ENCODE measurements at regions not wholly inside any gene's neighbourhood (a gene's known extent, or its start where the extent isn't known, plus 50 kb on each side); places are given as distances from the start of the nearest gene placed in this dataset.

DNA sequence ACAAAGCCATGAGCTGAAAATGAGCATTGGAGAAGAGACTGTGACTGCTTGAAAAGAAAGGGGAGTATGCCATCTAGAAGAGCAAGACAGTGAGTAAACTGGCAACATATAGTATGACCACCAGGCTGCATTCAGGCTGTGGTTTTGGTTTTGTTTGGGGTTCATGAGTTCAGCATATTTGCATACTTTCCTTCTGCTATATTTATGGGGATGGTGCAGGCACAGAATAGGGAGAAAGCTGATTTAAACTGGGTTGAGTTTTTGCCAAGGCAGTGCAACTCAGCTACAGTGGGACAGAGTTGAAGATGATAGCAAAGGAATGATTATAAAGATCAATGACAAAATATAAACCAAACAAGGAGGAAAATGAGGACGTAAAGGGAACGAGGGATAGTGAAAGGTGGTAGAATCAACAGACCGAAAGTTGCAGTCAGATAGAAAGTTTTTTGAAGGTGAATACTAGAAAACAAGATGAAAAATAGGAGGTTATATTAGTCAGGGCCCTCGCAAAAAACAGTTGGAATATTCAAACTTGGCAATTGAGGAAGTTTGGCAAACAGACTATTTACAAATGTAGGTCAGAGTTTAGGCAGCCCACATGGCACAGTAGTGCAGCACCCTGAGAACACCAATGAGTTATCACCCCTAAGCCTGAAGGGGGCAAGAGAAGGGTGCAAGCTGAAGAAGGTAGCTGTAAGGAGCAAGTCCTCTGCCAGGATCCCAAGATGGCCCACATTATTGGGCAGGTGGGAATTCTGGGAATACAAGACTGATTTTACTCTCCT, 114.8 kb upstream of the MAP9 start:
- TF ChIP-seq, protein P1, sequence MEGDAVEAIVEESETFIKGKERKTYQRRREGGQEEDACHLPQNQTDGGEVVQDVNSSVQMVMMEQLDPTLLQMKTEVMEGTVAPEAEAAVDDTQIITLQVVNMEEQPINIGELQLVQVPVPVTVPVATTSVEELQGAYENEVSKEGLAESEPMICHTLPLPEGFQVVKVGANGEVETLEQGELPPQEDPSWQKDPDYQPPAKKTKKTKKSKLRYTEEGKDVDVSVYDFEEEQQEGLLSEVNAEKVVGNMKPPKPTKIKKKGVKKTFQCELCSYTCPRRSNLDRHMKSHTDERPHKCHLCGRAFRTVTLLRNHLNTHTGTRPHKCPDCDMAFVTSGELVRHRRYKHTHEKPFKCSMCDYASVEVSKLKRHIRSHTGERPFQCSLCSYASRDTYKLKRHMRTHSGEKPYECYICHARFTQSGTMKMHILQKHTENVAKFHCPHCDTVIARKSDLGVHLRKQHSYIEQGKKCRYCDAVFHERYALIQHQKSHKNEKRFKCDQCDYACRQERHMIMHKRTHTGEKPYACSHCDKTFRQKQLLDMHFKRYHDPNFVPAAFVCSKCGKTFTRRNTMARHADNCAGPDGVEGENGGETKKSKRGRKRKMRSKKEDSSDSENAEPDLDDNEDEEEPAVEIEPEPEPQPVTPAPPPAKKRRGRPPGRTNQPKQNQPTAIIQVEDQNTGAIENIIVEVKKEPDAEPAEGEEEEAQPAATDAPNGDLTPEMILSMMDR (IDR thresholded peaks at IDR 0.05; ENCODE audit: control extremely low read depth in 1 of 3, insufficient read depth in 1 of 3, low read depth in 1 of 3, low read length in 3 of 3): no peak
- TF ChIP-seq RFX5 (IDR thresholded peaks at IDR 0.05; ENCODE audit: borderline replicate concordance, low read depth, low read length) (no peak), TAF1 (IDR thresholded peaks at IDR 0.05; ENCODE audit: low read depth, low read length) (no peak), PHF8 (conservative IDR thresholded peaks at IDR 0.05; ENCODE audit: low read depth, low read length) (no peak), EZH2 (IDR thresholded peaks at IDR 0.05; ENCODE audit: low read depth, low read length, severe bottlenecking) (no peak), JUN (IDR thresholded peaks at IDR 0.05; ENCODE audit: low read depth, low read length) (no peak), EP300 (IDR thresholded peaks at IDR 0.05; ENCODE audit: borderline replicate concordance in 1 of 2, low read depth in 2 of 2, low read length in 2 of 2) (no peak), RNF2 (IDR thresholded peaks at IDR 0.05; ENCODE audit: borderline replicate concordance, low read depth, low read length, missing control alignments, poor library complexity, severe bottlenecking) (no peak), POLR2A (IDR thresholded peaks at IDR 0.05; ENCODE audit: control extremely low read depth in 1 of 2, low read depth in 2 of 2, low read length in 2 of 2) (no peak), POLR2AphosphoS5 (IDR thresholded peaks at IDR 0.05; ENCODE audit: low read depth, low read length) (no peak), EGR1 (IDR thresholded peaks at IDR 0.05; ENCODE audit: borderline replicate concordance, low read depth, low read length) (no peak)
- TF ChIP-seq, protein P2, sequence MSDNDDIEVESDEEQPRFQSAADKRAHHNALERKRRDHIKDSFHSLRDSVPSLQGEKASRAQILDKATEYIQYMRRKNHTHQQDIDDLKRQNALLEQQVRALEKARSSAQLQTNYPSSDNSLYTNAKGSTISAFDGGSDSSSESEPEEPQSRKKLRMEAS (IDR thresholded peaks at IDR 0.05): no peak
- TF ChIP-seq, protein P3, sequence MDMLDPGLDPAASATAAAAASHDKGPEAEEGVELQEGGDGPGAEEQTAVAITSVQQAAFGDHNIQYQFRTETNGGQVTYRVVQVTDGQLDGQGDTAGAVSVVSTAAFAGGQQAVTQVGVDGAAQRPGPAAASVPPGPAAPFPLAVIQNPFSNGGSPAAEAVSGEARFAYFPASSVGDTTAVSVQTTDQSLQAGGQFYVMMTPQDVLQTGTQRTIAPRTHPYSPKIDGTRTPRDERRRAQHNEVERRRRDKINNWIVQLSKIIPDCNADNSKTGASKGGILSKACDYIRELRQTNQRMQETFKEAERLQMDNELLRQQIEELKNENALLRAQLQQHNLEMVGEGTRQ (IDR thresholded peaks at IDR 0.05; ENCODE audit: low read length): no peak

Data from H1 (cell line).